H1 (cell line): ENCODE measurements at regions not wholly inside any gene's neighbourhood (a gene's known extent, or its start where the extent isn't known, plus 50 kb on each side); places are given as distances from the start of the nearest gene placed in this dataset.

Experiments
- CHD7 ChIP-seq: fragments of 300-600 bp; sonication (generic); IDR thresholded peaks from 2 replicates; pipeline ENCODE4 v1.7.1; 2012; ENCODE audit warnings: low read length, moderate library complexity, mild to moderate bottlenecking, inconsistent platforms; ENCODE audit not compliant: insufficient replicate concordance
- CTBP2 ChIP-seq: IDR thresholded peaks from 2 replicates; pipeline ENCODE4 v1.7.0; 2011; ENCODE audit warnings: borderline replicate concordance, mild to moderate bottlenecking, moderate library complexity, mixed read lengths, low read length; ENCODE audit not compliant: insufficient read depth, insufficient read length
- FOSL1 ChIP-seq: IDR thresholded peaks from 2 replicates; pipeline ENCODE4 v1.6.1; 2011; ENCODE audit warnings: mild to moderate bottlenecking, low read depth, low read length, moderate library complexity; ENCODE audit not compliant: insufficient read depth
- JUND ChIP-seq: IDR thresholded peaks from 2 replicates; pipeline ENCODE4 v1.6.1; 2011; ENCODE audit warnings: mild to moderate bottlenecking, improper control_type of control experiment, low read length
- SRF ChIP-seq: IDR thresholded peaks from 2 replicates; pipeline ENCODE4 v1.6.1; 2011; ENCODE audit warnings: mild to moderate bottlenecking, low read depth, low read length, moderate library complexity
- TF ChIP-seq, protein P1 (sequence below): IDR thresholded peaks from 2 replicates; pipeline ENCODE4 v1.6.1; 2011; ENCODE audit warnings: low read depth, mild to moderate bottlenecking, low read length; ENCODE audit not compliant: insufficient read depth

GRCh38 chr17:72526769-72527168, 405.9 kb downstream of the SOX9 start (continued):
- no peak for TF ChIP-seq CHD7
- no peak for TF ChIP-seq CTBP2
- no peak for TF ChIP-seq JUND
- no peak for TF ChIP-seq FOSL1
- no peak for TF ChIP-seq SRF
- TF ChIP-seq, protein P1, sequence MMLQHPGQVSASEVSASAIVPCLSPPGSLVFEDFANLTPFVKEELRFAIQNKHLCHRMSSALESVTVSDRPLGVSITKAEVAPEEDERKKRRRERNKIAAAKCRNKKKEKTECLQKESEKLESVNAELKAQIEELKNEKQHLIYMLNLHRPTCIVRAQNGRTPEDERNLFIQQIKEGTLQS: no peak
